GM19324 (cell line): ENCODE measurements at regions not wholly inside any gene's neighbourhood (a gene's known extent, or its start where the extent isn't known, plus 50 kb on each side); places are given as distances from the start of the nearest gene placed in this dataset.
"Not testable (repeated sequence)": the region's sequence is repeated elsewhere in the genome, so short reads cannot be mapped to it uniquely, and the experiment has no call there.

ENCODE experiments used
- ATAC-seq: cut with Tn5 transposase; IDR thresholded peaks from one replicate; pipeline ENCODE4 v1.9.1; 2021; ENCODE audit warnings: mild to moderate bottlenecking, moderate library complexity; ENCODE audit not compliant: unreplicated experiment, low FRiP score

DNA sequence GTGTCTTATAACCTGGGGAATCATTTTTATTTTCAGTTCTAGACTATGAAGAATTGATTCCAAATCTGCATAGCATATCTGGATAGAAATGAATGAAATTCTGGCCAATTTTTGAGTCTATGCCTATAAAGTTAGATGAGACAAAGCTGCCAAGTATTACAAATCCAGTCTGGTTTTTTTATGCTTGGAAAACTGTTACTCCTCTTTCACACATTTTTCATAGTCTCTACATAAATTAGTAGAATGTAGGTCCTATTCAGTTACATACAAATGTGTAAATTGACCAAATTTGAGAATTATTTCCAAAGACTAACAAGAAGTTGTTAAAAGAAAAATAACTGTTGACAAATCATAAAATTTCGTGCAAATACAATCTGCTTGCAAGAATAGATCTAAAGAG lies 1505.2 kb downstream of the AMY1C start:
- no peak for ATAC-seq

DNA sequence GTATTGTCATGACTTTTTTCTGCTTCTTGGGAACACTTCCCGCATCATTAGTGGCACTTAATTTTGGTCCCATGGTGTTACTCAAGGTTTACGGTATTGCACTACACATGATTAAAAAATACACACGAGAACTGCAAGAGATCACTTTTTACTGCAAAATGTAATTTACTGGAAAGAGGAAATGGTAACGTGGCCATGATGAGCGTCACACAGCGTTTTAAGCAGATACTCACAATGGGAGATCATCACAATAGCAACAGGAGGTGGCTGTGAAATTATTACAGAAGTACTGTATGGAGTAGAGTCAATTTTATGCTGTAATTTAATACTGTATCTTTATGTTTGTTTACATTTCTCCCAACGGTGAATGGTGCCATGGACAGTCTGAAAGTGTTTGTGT lies 1510.3 kb downstream of the AMY1C start:
- no peak for ATAC-seq

DNA sequence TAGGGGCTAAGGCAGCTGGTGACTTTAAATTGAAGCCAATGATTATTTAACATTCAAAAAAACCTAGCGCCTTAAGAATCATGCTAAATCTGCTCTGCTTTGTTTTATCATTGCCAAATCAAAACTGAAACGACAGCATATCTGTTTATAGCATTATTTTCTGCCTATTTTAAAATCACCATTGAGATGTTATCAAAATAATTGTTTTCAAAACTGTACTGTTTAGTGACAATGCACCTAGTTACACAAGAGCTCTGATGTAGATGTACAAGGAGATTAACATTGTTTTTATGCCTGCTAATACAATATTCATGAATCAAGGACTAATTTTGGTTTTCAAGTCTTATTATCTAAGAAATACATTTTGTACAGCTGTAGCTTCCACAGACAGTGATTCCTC lies 1521.3 kb downstream of the AMY1C start:
- no peak for ATAC-seq

DNA sequence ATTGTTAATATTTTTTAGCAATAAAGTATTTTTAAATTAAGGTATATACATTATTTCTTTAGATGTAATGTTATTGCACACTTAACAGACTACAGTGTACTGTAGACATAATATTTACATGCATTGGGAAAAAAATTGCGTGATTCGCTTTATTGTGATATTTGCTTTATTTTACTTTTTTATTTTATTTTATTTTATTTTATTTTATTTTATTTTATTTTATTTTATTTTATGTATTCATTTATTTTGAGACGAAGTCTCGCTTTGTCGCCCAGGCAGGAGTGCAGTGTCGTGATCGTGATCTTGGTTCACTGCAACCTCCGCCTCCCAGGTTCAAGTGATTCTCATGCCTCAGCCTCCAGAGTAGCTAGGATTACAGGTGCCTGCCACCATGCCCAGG lies 1522.7 kb downstream of the AMY1C start:
- not testable (repeated sequence) for ATAC-seq

DNA sequence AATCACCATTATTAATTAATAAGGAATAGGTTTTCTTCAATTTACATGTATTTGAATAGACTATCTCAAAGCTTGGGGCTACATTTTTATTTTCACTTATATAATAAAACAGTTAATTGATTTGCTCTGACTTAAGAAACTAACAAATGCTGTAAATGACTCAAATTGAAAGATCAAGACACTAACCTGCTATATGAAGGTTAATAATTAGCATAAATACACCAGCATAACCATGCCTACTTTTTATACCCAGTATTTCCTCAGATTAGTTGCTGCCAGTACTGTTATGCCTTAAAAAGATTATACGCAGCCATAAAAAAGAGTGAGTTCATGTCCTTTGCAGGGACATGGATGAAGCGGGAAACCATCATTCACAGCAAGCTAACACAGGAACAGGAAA lies 1545.1 kb downstream of the AMY1C start:
- ATAC-seq, result no peak

DNA sequence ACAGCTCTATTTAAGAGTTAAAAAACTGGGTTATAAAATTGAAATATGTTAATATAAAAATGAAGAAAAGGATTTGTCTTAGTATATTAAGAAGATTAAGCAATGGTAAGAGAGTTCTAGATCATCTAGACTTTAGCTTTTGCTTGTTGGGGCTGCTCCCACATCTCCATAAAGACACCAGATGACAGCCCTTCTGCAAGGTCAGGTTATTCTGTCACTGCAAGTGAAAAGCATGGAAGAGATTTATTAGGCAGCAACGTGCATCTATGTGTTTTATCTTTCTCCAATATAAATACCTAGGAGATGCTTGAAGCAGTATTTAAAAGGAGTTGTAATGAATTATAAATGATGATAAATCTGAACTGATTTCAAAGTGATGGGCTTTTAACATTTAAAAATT lies 1560.4 kb downstream of the AMY1C start:
- ATAC-seq, result no peak

DNA sequence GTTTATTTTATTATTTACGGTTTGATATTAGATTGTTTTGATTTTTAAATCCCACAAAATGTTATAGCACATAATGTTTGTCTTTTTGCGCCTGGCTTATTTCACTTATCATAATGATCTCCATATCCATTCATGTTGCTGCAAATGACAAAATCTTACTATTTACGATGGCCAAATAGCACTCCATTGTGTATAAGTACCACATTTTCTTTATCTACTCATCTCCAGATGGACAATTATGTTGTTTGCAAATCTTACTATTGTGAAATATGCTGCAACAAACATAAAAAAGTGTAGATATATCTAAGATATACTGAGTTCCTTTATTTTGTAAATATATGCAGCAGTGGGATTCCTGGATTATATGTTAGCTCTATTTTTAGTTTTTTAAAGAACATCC lies 1568.3 kb downstream of the AMY1C start:
- ATAC-seq, result no peak

DNA sequence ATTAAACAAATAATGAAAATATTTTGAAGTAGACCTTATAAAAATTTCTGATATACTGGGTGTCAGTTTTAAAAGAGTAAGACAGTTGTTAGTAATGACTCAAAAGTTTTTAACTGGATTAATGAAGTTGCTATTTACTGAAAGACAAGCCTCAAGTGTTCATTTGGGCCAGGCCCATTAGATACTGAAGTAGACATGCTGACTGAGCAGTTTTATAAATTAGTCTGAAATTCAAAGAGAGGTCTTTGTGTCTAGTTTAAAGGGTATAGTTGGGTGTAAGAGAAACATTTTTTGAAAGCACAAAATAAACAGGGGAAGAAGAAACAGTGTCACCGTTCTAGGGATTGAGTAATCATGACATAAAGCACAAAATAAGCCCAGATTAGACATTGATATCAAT lies 1577.2 kb downstream of the AMY1C start:
- no peak for ATAC-seq

DNA sequence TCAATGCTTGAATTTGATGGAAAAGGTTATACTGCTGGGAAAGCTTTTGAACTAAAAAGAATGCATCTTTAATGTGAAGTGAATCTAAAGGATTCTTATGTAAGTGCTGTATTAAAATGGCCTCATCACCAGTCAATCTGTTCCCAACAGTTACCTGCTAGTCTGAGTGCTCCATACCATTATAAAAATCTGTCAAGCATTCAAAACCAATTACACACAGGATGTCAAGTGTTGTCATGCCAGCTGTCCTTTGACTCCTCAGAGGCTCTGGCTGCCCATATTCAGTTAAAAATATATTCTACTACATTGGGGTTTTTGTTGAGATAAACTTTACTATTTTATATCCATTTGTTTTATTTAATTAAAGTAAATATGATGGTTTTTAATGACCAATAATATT lies 1587.7 kb downstream of the AMY1C start:
- no peak for ATAC-seq

DNA sequence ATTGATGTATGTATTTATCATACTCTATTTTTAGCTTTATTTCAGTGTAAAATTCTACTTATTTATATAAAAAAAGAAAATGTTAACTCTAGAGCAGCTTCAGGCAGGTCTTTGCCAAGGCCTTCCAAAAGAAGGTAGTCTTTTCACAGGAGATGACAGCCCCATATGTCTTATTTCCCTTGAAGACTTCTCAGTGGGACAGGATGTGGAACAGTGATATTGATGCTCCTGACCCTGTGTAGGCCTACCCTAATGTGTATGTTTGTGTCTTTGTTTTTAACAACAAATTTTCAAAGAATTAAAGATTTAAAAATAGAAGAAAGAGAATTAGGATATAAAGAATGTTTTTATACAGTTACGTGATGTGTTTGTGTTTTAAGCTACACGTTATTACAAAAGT lies 1593.6 kb downstream of the AMY1C start:
- no peak for ATAC-seq

DNA sequence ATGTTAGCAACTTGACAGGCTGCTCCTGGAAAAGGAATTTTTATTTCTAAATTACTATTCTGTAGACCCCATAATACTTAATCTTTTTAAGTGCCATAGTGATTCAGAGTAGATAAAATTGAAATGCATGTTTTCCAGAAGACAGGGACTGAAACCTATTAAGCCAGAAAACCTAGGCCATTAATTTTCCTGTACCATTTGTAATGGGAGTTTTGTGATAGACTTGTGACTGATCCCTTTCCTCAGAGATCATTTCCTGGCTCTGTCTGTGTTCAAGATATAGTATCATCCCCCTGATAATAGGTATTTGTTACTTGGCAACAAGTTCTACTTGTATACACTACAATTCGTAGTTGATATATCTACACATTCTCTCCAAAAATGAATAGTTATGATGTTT lies 1609.8 kb downstream of the AMY1C start:
- no peak for ATAC-seq

DNA sequence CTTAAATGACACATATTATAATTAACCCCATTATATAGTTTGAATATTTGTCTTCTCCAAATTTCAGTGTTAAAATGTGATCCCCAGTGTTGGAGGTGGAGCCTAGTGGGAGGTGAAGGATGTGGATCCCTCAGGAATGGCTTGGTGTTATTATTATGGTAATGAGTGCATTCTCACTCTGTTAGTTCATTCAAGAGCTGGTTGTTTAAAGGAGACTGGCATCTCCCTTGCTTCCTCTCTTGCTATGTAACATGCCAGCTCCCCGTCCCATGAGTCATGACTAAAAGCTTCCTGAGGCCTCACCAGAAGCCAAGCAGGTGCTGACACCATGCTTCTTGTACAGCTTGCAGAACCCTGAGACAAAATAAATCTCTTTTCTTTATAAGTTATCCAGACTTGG lies 1612.7 kb downstream of the AMY1C start:
- ATAC-seq, result no peak

DNA sequence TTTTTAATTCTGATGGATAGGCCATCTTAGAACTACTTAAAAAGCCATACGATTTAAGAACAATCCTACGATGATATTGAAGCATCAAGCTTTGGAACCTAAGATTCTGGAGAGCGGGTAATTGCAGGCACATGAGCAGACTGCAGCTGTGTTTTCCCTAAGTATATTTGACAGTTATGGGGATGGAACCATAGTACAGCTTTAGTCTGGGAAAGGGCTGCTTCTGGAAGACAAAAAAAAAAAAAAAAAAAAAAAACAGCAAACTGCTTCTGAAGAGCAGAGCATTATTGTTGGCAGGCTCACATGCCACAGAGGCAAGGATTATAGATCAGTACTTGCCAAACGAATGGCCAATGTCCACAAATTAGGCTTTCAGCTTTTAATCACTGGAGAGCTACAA lies 1618.7 kb downstream of the AMY1C start:
- ATAC-seq, result no peak

DNA sequence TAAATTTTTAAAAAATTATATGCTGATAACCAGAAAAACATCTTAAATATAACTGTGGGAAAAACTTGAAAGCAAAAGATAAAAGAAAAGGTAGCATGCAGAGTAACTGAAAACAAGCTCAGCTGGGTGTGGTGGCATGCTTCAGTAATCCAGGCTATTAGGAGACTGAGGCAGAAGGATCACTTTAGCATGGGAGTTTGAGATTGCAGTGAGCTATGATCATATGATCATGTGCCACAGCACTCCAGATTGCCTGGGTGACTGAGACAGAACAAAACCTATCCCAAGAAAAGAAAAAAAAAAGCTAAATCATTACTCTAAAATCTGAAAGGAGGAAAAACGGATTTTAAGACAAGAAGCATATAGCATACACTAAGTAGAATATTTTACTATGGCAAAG lies 1624.0 kb downstream of the AMY1C start:
- ATAC-seq, result no peak

DNA sequence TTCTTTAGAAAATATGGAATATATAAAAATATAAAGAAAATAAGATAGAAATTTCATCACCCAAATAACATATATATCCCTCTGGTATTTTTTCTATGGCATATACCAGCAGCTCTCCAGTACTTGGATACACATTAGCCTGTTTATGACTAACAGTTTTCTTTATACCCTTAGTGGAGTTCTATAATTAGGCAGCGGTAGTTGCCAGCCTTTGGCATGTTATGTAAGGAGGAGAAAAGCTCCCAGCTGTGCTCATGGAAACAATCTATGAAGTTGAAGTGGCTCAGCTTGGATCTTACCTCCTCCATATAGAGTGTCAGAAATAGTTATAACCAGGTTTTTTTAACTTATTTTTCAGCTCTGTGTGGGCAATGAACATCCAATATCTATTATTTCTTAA lies 1636.8 kb downstream of the AMY1C start:
- ATAC-seq, result no peak

DNA sequence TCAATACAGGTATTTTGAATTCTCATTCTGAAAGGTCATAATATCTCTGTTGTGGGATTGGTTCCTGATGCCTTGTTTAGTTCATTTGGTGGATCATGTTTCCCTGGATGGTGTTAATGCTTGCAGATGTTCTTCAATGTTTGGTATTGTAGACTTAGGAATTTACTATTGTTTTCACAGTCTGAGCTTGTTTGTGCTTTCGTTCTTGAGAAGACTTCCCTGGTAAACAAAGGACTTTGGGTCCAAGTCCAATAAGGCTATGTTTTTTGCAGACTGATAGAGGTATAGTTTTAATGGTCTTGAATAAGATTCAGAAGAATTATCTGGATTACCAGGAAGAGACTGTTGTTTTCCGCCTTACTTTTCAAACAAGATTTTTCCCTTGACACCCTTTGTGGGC lies 1646.3 kb downstream of the AMY1C start:
- no peak for ATAC-seq

DNA sequence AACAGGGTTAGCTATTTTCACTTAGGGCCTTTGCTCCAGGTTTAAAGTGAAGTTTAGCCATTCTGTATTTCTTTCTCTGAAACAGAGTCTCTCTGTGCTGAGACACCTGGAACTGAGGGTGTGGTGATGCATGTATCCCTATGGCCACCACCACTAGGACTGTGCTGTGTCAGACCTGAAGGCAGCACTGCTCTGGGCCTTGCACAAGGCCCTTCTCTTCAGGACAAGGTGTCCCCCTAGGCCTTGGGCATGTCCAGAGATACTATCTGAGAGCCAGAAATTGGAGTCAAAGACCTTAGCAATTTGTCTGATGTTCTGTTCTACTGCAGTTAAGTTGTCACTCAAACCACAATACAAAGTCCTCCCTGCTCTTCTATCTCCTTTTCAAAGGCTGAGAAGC lies 1649.2 kb downstream of the AMY1C start:
- ATAC-seq, result no peak

DNA sequence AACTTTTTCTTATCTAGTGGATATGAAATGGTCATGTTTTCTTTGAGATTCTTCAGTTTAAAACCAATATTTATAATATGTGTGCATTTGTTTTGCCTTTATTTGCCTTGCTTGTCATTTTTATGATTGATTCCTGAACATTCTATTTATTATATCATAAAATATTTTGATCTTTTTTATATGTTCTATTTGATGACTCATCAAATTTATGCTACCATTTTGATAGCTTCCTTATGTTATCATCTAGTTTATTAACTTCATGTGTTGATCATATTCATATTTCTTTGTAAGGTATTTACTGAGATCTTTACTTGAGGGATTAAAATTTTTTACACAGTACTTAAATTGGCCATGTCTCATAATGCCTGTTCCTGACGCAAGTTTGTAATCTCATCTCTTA lies 1650.0 kb downstream of the AMY1C start:
- ATAC-seq, result no peak

DNA sequence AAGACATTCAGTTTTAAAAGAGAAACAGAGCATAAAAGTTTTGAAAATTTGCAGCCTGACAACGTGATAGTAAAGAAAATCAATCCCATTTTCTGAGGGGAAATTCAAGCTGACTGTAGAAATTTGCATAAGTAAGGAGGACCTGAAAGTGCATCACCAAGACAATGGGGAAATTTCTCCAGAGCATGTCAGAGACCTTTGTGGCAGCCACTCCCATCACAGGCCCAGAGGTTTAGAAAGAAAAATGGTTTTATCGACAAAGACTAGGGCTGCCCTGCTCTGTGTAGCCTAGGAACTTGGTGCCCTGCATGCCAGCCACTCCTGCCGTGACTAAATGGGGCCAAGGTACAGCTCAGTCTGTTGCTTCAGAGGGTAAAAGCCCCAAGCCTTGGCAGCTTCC lies 1640.2 kb upstream of the PRMT6 start:
- no peak for ATAC-seq

DNA sequence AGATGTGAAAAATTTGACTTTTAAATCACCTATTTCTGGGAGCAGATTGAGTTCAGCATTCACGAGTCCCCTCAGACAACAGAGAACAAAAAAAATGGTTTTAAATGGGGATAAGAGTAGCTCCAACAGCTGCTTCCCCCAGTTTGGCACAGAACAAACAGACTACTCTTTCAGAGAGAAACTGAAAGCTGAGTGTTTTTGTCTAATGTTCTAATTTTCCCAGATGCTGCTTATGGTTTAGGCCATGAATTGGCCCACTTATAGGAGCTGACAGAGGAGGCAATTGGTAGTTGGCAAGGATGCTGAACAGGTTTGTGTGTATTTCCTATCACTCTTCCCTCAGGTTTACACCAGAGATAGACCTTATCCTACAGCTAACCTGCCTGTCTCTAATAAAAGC lies 1637.4 kb upstream of the PRMT6 start:
- ATAC-seq, result no peak

DNA sequence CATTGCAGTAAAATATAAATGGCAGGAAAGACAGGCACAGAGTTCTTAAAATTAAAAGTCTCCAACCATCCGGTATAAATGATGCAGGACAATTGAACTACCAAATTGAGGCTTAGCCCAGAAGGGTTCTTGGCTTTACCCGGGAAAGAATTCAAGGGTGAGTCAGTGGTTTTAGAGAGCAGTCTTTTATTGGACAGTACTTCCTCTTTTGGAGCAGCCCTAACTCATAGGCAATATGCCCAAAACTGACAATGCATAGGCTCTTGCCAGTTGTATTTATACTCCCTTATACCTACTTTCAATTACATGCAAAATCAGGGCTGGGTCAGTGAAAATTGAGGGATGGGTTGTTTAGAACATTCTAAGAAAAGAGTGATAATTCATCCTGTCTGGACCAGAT lies 1628.9 kb upstream of the PRMT6 start:
- no peak for ATAC-seq

DNA sequence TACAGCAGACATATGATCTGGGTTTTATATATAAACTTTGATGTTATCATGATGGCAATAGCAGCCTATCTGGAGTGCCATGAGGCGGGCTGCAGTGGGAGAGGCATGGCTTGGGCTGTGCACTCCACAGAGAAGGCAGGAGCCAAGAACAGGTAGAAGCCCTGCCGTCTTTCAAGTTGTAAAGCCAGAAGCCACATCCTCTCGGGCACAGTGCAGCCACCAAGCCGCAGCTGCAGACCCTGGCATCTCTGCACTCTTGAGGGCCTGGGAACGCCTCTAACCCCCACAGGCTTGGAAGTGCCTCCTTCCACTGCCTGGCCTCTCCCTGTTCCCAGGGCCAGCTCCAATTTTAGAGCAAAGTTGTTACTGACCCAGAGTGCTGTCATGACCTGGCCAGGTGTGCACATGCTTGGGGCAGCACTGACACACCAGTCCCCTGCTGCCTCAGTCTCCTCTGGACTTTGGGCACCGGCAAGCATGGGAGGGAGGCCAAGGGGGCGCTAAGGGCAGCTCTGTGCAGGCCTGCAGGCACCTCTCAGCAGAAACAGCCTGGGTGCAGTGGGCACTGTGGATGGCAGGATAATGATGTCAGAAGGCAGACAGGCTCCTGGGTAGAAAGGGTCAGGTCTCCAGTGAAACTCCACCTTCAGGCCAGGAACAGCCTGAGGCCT lies 1619.8 kb upstream of the PRMT6 start:
- no peak for ATAC-seq

DNA sequence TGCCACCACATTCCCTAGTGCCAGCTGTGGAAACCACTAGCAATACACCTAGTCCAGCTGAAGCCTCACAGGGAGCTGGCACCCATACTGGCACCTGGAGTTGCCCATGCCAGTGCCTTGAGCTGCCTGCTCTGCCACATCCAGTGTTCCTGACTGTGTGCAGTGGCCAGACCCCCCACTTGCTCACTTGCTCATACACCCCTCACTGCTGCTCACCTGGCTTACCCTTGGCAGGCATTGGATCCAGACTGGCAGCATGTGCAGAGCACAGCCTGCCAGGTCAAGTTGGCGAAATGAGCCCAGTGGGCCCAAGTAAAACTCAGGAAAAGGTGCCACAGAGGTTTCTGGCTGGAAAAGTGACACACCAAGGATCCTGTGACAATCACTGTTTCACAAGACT lies 1618.6 kb upstream of the PRMT6 start:
- ATAC-seq, result no peak
